ENCODE measurements at regions not wholly inside any gene's neighbourhood (a gene's known extent, or its start where the extent isn't known, plus 50 kb on each side); places are given as distances from the start of the nearest gene placed in this dataset.

- no peak for TF ChIP-seq CTCF (IDR thresholded peaks at IDR 0.05 in 4 of 5, conservative IDR thresholded peaks at IDR 0.05 in 1 of 5)
- no peak for TF ChIP-seq POLR2A (IDR thresholded peaks at IDR 0.05)
Measured at GRCh38 chr9:15068261-15068660, 158.0 kb upstream of the FREM1 start.
